HEK293 (cell line): ENCODE measurements at regions not wholly inside any gene's neighbourhood (a gene's known extent, or its start where the extent isn't known, plus 50 kb on each side); places are given as distances from the start of the nearest gene placed in this dataset.

Experiments
- CTCF ChIA-PET: fragments of 350-600 bp; formaldehyde crosslinking; extraction: SDS; loops from one replicate; lab custom pipeline; 2021; ENCODE audit warnings: antibody characterized with exemption; lab: Yijun Ruan, JAX
- POLR2A ChIA-PET: fragments of 300-600 bp; formaldehyde crosslinking; extraction: SDS; loops from one replicate; lab custom pipeline; 2020; ENCODE audit warnings: antibody characterized with exemption, inconsistent platforms; lab: Yijun Ruan, JAX
- H3K27ac ChIP-seq: fragments of 200-500 bp; sonication (Bioruptor generic); 2 replicates; pipeline ENCODE4 v1.5.1; 2014; ENCODE audit warnings: low read depth, low read length, control low read depth, inconsistent platforms; ENCODE audit errors: extremely low read depth
- H3K36me3 ChIP-seq, 2 experiments: fragments of 200-500 bp in 1 of 2; sonication (Bioruptor generic) in 1 of 2; 1 replicate in 1 of 2; 2 replicates in 1 of 2; pipeline ENCODE4 v1.5.1; 2014 to 2017; ENCODE audit warnings: inconsistent platforms in 2 of 2, low read length in 2 of 2; ENCODE audit not compliant: control insufficient read depth in 2 of 2, insufficient read depth in 1 of 2
- H3K4me1 ChIP-seq: fragments of 200-500 bp; sonication (Bioruptor generic); 2 replicates; pipeline ENCODE4 v1.5.1; 2014; ENCODE audit warnings: mild to moderate bottlenecking, low read length, inconsistent platforms; ENCODE audit not compliant: control insufficient read depth, insufficient read depth
- H3K4me3 ChIP-seq: 2 replicates; pipeline ENCODE4 v1.5.1; 2011; ENCODE audit warnings: low read depth, mild to moderate bottlenecking, control low read depth, low read length, moderate library complexity
- H3K9me3 ChIP-seq: fragments of 200-500 bp; sonication (Bioruptor generic); 2 replicates; pipeline ENCODE4 v1.5.1; 2014; ENCODE audit warnings: low read depth, low read length, inconsistent platforms; ENCODE audit not compliant: control insufficient read depth, insufficient read depth
- EGR2 ChIP-seq: fragments of 450-650 bp; formaldehyde crosslinking; IDR thresholded peaks from 2 replicates; pipeline ENCODE4 v1.5.1; 2016; ENCODE audit warnings: low read depth, missing biosample characterization, missing genetic modification characterization
- FEZF1 ChIP-seq: fragments of 450-650 bp; formaldehyde crosslinking; IDR thresholded peaks from 2 replicates; pipeline ENCODE4 v1.5.1; 2016; ENCODE audit warnings: missing biosample characterization, missing genetic modification characterization
- MEIS1 ChIP-seq: sonication (generic); formaldehyde crosslinking; IDR thresholded peaks from 2 replicates; pipeline ENCODE4 v1.8.1; 2022; ENCODE audit warnings: missing genetic modification reagents, mild to moderate bottlenecking, borderline replicate concordance
- OSR2 ChIP-seq: fragments of 450-650 bp; formaldehyde crosslinking; IDR thresholded peaks from 2 replicates; pipeline ENCODE4 v1.5.1; 2016; ENCODE audit warnings: missing biosample characterization, missing genetic modification characterization
- SCRT1 ChIP-seq: fragments of 450-650 bp; formaldehyde crosslinking; IDR thresholded peaks from 2 replicates; pipeline ENCODE4 v1.5.1; 2016; ENCODE audit warnings: missing biosample characterization, missing genetic modification characterization, borderline replicate concordance
- SP3 ChIP-seq: fragments of 450-650 bp; formaldehyde crosslinking; IDR thresholded peaks from 2 replicates; pipeline ENCODE4 v1.5.1; 2016; ENCODE audit warnings: missing biosample characterization, missing genetic modification characterization
- SP7 ChIP-seq: fragments of 450-650 bp; formaldehyde crosslinking; IDR thresholded peaks from 2 replicates; pipeline ENCODE4 v1.5.1; 2016; ENCODE audit warnings: missing biosample characterization, missing genetic modification characterization
- ZBTB48 ChIP-seq: fragments of 450-650 bp; formaldehyde crosslinking; IDR thresholded peaks from 2 replicates; pipeline ENCODE4 v1.5.1; 2016; ENCODE audit warnings: missing biosample characterization, missing genetic modification characterization
- ZNF19 ChIP-seq: fragments of 450-650 bp; formaldehyde crosslinking; IDR thresholded peaks from 2 replicates; pipeline ENCODE4; 2016; ENCODE audit warnings: missing biosample characterization, missing genetic modification characterization, low read depth
- ZNF23 ChIP-seq: fragments of 450-650 bp; formaldehyde crosslinking; IDR thresholded peaks from 2 replicates; pipeline ENCODE4 v1.5.1; 2016; ENCODE audit warnings: missing biosample characterization, missing genetic modification characterization, borderline replicate concordance
- ZNF266 ChIP-seq: fragments of 450-650 bp; formaldehyde crosslinking; IDR thresholded peaks from 2 replicates; pipeline ENCODE4 v1.5.1; 2016; ENCODE audit warnings: missing biosample characterization, missing genetic modification characterization, low read depth
- ZNF302 ChIP-seq: fragments of 450-650 bp; formaldehyde crosslinking; IDR thresholded peaks from 2 replicates; pipeline ENCODE4 v1.5.1; 2016; ENCODE audit warnings: missing biosample characterization, missing genetic modification characterization, low read depth
- ZNF335 ChIP-seq: fragments of 450-650 bp; formaldehyde crosslinking; conservative IDR thresholded peaks from 2 replicates; pipeline ENCODE4 v1.5.1; 2016; ENCODE audit warnings: missing biosample characterization, missing genetic modification characterization
- ZNF366 ChIP-seq: fragments of 450-650 bp; formaldehyde crosslinking; conservative IDR thresholded peaks from 2 replicates; pipeline ENCODE4 v1.5.1; 2016; ENCODE audit warnings: missing biosample characterization, missing genetic modification characterization
- ZNF394 ChIP-seq: fragments of 450-650 bp; formaldehyde crosslinking; IDR thresholded peaks from 2 replicates; pipeline ENCODE4 v1.5.1; 2016; ENCODE audit warnings: missing biosample characterization, missing genetic modification characterization, mild to moderate bottlenecking, moderate library complexity, borderline replicate concordance
- ZNF548 ChIP-seq: fragments of 450-650 bp; formaldehyde crosslinking; IDR thresholded peaks from 2 replicates; pipeline ENCODE4 v1.5.1; 2016; ENCODE audit warnings: missing biosample characterization, missing genetic modification characterization
- ZNF571 ChIP-seq: fragments of 450-650 bp; formaldehyde crosslinking; IDR thresholded peaks from 2 replicates; pipeline ENCODE4 v1.5.0; 2017; ENCODE audit warnings: missing biosample characterization, missing genetic modification characterization
- ZNF610 ChIP-seq: fragments of 450-650 bp; formaldehyde crosslinking; IDR thresholded peaks from 2 replicates; pipeline ENCODE4 v1.5.1; 2016; ENCODE audit warnings: missing biosample characterization, missing genetic modification characterization, borderline replicate concordance
- ZNF623 ChIP-seq: fragments of 450-650 bp; formaldehyde crosslinking; IDR thresholded peaks from 2 replicates; pipeline ENCODE4 v1.5.1; 2016; ENCODE audit warnings: missing biosample characterization, missing genetic modification characterization
- ZNF624 ChIP-seq: fragments of 450-650 bp; formaldehyde crosslinking; IDR thresholded peaks from 2 replicates; pipeline ENCODE4 v1.5.1; 2017; ENCODE audit warnings: missing biosample characterization, missing genetic modification characterization
- ZNF629 ChIP-seq: fragments of 450-650 bp; formaldehyde crosslinking; IDR thresholded peaks from 2 replicates; pipeline ENCODE4 v1.5.1; 2017; ENCODE audit warnings: missing biosample characterization, missing genetic modification characterization
- ZNF660 ChIP-seq: fragments of 450-650 bp; IDR thresholded peaks from 2 replicates; pipeline ENCODE4 v1.5.1; 2018; ENCODE audit warnings: missing biosample characterization, mild to moderate bottlenecking, missing genetic modification characterization
- ZNF791 ChIP-seq: fragments of 450-650 bp; formaldehyde crosslinking; IDR thresholded peaks from 2 replicates; pipeline ENCODE4 v1.5.1; 2016; ENCODE audit warnings: missing biosample characterization, missing genetic modification characterization
- TF ChIP-seq, protein P1 (sequence below): fragments of 450-650 bp; formaldehyde crosslinking; IDR thresholded peaks from 2 replicates; pipeline ENCODE4 v1.5.1; 2017; ENCODE audit warnings: missing biosample characterization, missing genetic modification characterization
- TF ChIP-seq, protein P2 (sequence below): fragments of 450-650 bp; formaldehyde crosslinking; IDR thresholded peaks from 2 replicates; pipeline ENCODE4 v1.5.1; 2016; ENCODE audit warnings: missing biosample characterization, missing genetic modification characterization
- TF ChIP-seq, protein P3 (sequence below): fragments of 450-650 bp; formaldehyde crosslinking; IDR thresholded peaks from 2 replicates; pipeline ENCODE4 v1.5.1; 2016; ENCODE audit warnings: missing biosample characterization, missing genetic modification characterization
- TF ChIP-seq, protein P4 (sequence below): fragments of 450-650 bp; IDR thresholded peaks from 2 replicates; pipeline ENCODE4 v1.5.1; 2018; ENCODE audit warnings: missing biosample characterization, mild to moderate bottlenecking, missing genetic modification characterization
- TF ChIP-seq, protein P5 (sequence below): fragments of 450-650 bp; formaldehyde crosslinking; IDR thresholded peaks from 2 replicates; pipeline ENCODE4 v1.5.1; 2016; ENCODE audit warnings: missing biosample characterization, missing genetic modification characterization

DNA sequence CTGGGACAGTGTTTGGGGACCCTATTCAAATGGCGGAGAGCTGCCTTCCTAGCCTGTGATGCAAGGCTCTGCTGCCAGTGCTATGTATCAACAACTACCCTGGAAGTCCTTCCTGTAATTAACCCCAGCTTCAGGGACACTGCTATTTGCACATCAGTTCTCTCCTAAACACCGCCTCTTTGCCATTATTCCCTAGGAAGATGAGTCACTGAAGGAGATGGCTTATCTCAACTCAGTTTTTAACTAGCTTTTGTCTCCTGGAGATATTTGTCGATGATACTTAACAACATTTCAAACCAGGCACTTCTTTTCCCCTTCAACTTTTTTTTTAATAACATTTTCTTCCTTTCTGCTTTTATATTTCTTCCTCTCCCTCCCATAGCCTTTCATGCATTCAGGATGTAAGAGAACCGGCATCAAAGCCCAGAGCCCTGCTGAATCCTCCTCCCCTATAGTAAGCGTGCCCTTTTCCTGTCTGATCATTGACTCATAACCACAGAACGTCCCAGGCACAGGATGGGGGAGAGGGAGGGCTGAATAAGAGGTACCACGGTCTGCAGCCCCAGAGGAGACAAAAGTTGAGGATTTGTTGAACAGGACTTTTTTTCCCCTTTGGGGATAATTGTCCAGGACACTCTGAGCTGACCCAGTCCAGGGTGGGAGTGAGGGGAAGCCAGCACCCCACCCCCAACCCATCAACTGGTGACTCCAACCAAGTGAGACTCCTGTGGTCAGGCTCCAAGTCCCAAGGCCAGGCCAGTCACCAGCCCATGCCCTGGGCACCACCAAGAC is 387.8 kb upstream of the SALL1 start:
- ChIA-PET POLR2A (interaction anchor here (0.5 to 0.7 kb wide), 2 partner anchors 14 to 406 kb away, joined by 3 read pairs; no protein-coding TSS in a partner anchor), CTCF (interaction anchor here (0.6 to 2.1 kb wide), 3 partner anchors 12 to 14 kb away, joined by 3 to 7 read pairs (median 3); no protein-coding TSS in a partner anchor)
- H3K4me3 ChIP-seq = no peak overlapping the region
- no peaks in the 10 kb centered on the region for H3K9me3 ChIP-seq
- H3K36me3 ChIP-seq = no peaks in the 10 kb centered on the region
- H3K27ac ChIP-seq = peak overlapping the region; percentile 34; the same call in 1 of the 2 replicates
- peaks cover 8% of the 10 kb centered on the region for H3K4me1 ChIP-seq
- TF ChIP-seq MEIS1 = no peak
- TF ChIP-seq, protein P1, sequence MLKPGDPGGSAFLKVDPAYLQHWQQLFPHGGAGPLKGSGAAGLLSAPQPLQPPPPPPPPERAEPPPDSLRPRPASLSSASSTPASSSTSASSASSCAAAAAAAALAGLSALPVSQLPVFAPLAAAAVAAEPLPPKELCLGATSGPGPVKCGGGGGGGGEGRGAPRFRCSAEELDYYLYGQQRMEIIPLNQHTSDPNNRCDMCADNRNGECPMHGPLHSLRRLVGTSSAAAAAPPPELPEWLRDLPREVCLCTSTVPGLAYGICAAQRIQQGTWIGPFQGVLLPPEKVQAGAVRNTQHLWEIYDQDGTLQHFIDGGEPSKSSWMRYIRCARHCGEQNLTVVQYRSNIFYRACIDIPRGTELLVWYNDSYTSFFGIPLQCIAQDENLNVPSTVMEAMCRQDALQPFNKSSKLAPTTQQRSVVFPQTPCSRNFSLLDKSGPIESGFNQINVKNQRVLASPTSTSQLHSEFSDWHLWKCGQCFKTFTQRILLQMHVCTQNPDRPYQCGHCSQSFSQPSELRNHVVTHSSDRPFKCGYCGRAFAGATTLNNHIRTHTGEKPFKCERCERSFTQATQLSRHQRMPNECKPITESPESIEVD = peak; percentile 8; the same call in 1 of the 2 replicates
- TF ChIP-seq ZBTB48 (tag by site-specific recombination) = peak; percentile 87
- no peak for TF ChIP-seq ZNF791 (tag by site-specific recombination)
- TF ChIP-seq, protein P2, sequence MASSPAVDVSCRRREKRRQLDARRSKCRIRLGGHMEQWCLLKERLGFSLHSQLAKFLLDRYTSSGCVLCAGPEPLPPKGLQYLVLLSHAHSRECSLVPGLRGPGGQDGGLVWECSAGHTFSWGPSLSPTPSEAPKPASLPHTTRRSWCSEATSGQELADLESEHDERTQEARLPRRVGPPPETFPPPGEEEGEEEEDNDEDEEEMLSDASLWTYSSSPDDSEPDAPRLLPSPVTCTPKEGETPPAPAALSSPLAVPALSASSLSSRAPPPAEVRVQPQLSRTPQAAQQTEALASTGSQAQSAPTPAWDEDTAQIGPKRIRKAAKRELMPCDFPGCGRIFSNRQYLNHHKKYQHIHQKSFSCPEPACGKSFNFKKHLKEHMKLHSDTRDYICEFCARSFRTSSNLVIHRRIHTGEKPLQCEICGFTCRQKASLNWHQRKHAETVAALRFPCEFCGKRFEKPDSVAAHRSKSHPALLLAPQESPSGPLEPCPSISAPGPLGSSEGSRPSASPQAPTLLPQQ = peak; percentile 41; the same call in 1 of the 2 replicates
- no peak for TF ChIP-seq ZNF571 (tag by site-specific recombination)
- no peak for TF ChIP-seq ZNF266 (tag by site-specific recombination)
- TF ChIP-seq ZNF548 = no peak
- no peak for TF ChIP-seq ZNF19 (tag by site-specific recombination)
- TF ChIP-seq OSR2 (tag by site-specific recombination) = peak; percentile 87
- TF ChIP-seq ZNF335 (tag by site-specific recombination) = peak; percentile 75
- no peak for TF ChIP-seq ZNF624
- peak; percentile 76 for TF ChIP-seq ZNF366 (tag by site-specific recombination)
- no peak for TF ChIP-seq SCRT1 (tag by site-specific recombination)
- TF ChIP-seq ZNF629 (tag by site-specific recombination) = peak; percentile 73
- TF ChIP-seq SP3 (tag by site-specific recombination) = no peak
- TF ChIP-seq, protein P3, sequence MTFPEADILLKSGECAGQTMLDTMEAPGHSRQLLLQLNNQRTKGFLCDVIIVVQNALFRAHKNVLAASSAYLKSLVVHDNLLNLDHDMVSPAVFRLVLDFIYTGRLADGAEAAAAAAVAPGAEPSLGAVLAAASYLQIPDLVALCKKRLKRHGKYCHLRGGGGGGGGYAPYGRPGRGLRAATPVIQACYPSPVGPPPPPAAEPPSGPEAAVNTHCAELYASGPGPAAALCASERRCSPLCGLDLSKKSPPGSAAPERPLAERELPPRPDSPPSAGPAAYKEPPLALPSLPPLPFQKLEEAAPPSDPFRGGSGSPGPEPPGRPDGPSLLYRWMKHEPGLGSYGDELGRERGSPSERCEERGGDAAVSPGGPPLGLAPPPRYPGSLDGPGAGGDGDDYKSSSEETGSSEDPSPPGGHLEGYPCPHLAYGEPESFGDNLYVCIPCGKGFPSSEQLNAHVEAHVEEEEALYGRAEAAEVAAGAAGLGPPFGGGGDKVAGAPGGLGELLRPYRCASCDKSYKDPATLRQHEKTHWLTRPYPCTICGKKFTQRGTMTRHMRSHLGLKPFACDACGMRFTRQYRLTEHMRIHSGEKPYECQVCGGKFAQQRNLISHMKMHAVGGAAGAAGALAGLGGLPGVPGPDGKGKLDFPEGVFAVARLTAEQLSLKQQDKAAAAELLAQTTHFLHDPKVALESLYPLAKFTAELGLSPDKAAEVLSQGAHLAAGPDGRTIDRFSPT (tag by site-specific recombination) = no peak
- no peak for TF ChIP-seq ZNF302 (tag by site-specific recombination)
- TF ChIP-seq ZNF394 = no peak
- peak; percentile 67 for TF ChIP-seq ZNF660
- TF ChIP-seq SP7 (tag by site-specific recombination) = peak; percentile 96
- peak; percentile 64 for TF ChIP-seq FEZF1 (tag by site-specific recombination)
- TF ChIP-seq, protein P4, sequence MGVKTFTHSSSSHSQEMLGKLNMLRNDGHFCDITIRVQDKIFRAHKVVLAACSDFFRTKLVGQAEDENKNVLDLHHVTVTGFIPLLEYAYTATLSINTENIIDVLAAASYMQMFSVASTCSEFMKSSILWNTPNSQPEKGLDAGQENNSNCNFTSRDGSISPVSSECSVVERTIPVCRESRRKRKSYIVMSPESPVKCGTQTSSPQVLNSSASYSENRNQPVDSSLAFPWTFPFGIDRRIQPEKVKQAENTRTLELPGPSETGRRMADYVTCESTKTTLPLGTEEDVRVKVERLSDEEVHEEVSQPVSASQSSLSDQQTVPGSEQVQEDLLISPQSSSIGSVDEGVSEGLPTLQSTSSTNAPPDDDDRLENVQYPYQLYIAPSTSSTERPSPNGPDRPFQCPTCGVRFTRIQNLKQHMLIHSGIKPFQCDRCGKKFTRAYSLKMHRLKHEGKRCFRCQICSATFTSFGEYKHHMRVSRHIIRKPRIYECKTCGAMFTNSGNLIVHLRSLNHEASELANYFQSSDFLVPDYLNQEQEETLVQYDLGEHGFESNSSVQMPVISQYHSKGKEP (tag by site-specific recombination) = no peak
- no peak for TF ChIP-seq ZNF623
- no peak for TF ChIP-seq EGR2 (tag by site-specific recombination)
- TF ChIP-seq, protein P5, sequence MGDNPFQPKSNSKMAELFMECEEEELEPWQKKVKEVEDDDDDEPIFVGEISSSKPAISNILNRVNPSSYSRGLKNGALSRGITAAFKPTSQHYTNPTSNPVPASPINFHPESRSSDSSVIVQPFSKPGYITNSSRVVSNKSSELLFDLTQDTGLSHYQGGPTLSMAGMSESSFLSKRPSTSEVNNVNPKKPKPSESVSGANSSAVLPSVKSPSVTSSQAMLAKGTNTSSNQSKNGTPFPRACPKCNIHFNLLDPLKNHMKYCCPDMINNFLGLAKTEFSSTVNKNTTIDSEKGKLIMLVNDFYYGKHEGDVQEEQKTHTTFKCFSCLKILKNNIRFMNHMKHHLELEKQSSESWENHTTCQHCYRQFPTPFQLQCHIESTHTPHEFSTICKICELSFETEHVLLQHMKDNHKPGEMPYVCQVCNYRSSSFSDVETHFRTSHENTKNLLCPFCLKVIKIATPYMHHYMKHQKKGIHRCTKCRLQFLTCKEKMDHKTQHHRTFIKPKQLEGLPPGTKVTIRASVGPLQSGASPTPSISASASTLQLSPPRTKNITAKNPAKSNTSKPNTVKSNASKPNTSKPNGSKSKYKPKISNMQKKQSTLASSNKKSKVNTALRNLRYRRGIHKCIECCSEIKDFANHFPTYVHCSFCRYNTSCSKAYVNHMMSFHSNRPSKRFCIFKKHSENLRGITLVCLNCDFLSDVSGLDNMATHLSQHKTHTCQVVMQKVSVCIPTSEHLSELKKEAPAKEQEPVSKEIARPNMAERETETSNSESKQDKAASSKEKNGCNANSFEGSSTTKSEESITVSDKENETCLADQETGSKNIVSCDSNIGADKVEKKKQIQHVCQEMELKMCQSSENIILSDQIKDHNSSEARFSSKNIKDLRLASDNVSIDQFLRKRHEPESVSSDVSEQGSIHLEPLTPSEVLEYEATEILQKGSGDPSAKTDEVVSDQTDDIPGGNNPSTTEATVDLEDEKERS (tag by site-specific recombination) = no peak
- no peak for TF ChIP-seq ZNF23
- no peak for TF ChIP-seq ZNF610 (tag by site-specific recombination)
